ENCODE measurements at regions not wholly inside any gene's neighbourhood (a gene's known extent, or its start where the extent isn't known, plus 50 kb on each side); places are given as distances from the start of the nearest gene placed in this dataset.

DNA sequence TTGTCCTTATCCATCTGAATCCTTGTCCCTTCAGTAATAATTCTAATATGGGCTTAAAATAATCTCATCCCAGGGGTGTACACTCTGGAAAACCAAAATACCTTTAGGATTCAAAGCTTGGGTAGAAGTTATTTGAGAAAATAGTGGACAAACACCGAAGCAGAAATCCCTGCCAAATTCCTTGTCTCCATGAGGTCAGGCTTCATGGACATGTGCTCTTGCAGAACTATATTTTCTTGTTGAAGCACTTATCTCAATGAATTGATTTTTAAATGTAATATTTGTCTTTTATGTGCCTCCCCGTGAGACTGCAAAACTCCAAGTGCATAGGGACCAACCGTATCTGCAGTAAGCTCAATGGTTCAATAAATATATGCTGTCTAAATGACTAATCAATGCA, 1153.3 kb upstream of the AUTS2 start:
- Mint-ChIP-seq H3K4me3 (no peak overlapping the region), H3K4me1 (no peaks in the 10 kb centered on the region), H3K36me3 (peaks cover 4% of the 10 kb centered on the region), H3K9me3 (peaks cover 21 to 24% of the 10 kb centered on the region in 2 donors), H3K27ac (no peak overlapping the region), H3K27me3 (ENCODE audit: low read depth in 2 of 2) (no peaks in the 10 kb centered on the region)
- Histone ChIP-seq H3K27me3 (ENCODE audit: control insufficient read depth, insufficient read depth, low read length) (no peaks in the 10 kb centered on the region), H3K4me3 (ENCODE audit: low read length) (no peak overlapping the region), H3K36me3 (ENCODE audit: control insufficient read depth, insufficient read depth, low read length) (no peaks in the 10 kb centered on the region), H3K4me1 (ENCODE audit: control insufficient read depth, insufficient read depth, low read length) (no peaks in the 10 kb centered on the region), H3K27ac (ENCODE audit: low read length) (no peak overlapping the region), H3K9me3 (ENCODE audit: control insufficient read depth, insufficient read depth, low read length) (peaks cover 3% of the 10 kb centered on the region)
- intact Hi-C loops (cut with micrococcal nuclease), result no loop called here
- no peak for DNase-seq
- no peak for ATAC-seq
- TF ChIP-seq, protein P1, sequence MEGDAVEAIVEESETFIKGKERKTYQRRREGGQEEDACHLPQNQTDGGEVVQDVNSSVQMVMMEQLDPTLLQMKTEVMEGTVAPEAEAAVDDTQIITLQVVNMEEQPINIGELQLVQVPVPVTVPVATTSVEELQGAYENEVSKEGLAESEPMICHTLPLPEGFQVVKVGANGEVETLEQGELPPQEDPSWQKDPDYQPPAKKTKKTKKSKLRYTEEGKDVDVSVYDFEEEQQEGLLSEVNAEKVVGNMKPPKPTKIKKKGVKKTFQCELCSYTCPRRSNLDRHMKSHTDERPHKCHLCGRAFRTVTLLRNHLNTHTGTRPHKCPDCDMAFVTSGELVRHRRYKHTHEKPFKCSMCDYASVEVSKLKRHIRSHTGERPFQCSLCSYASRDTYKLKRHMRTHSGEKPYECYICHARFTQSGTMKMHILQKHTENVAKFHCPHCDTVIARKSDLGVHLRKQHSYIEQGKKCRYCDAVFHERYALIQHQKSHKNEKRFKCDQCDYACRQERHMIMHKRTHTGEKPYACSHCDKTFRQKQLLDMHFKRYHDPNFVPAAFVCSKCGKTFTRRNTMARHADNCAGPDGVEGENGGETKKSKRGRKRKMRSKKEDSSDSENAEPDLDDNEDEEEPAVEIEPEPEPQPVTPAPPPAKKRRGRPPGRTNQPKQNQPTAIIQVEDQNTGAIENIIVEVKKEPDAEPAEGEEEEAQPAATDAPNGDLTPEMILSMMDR (IDR thresholded peaks at IDR 0.05), result no peak
- 92% methylated on average over 3 of the region's 3 CpGs for WGBS (ENCODE audit: insufficient coverage)

DNA sequence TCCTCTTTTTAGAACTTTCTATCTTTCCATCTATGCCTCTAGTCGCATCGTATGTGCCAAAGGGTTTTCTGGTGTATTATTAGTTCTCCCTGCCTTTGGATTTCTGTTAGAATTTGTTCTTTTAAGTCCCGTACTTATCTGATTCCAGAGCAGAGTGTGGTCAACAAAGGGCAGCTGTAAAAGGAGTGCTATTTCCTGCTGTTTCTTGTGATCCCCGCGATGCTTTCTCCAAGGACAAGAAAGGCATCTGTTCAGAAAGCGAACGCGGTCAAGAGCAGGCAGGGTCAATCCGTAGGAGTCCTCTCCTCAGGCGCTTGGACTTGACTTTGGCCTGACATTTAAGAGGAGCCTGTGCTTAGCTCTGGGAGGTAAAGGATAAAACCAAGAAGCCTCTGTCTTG, 1152.1 kb upstream of the AUTS2 start:
- Mint-ChIP-seq H3K9me3 (peaks cover 24% of the 10 kb centered on the region in 2 donors), H3K27me3 (ENCODE audit: low read depth in 2 of 2) (no peaks in the 10 kb centered on the region), H3K4me3 (no peak overlapping the region), H3K27ac (no peak overlapping the region), H3K36me3 (peaks cover 4% of the 10 kb centered on the region), H3K4me1 (no peaks in the 10 kb centered on the region)
- H3K4me3 ChIP-seq (ENCODE audit: low read length), result no peak overlapping the region
- DNase-seq (no peak), ATAC-seq (no peak)
- intact Hi-C loops (cut with micrococcal nuclease), result no loop called here
- TF ChIP-seq, protein P1 (IDR thresholded peaks at IDR 0.05), result no peak
- H3K9me3 ChIP-seq (ENCODE audit: control insufficient read depth, insufficient read depth, low read length), result peaks cover 6% of the 10 kb centered on the region
- WGBS (ENCODE audit: insufficient coverage), result 50% methylated on average over 10 of the region's 10 CpGs
- no peaks in the 10 kb centered on the region for H3K4me1 ChIP-seq (ENCODE audit: control insufficient read depth, insufficient read depth, low read length)
- no peaks in the 10 kb centered on the region for H3K27me3 ChIP-seq (ENCODE audit: control insufficient read depth, insufficient read depth, low read length)
- H3K27ac ChIP-seq (ENCODE audit: low read length), result no peak overlapping the region
- no peaks in the 10 kb centered on the region for H3K36me3 ChIP-seq (ENCODE audit: control insufficient read depth, insufficient read depth, low read length)

DNA sequence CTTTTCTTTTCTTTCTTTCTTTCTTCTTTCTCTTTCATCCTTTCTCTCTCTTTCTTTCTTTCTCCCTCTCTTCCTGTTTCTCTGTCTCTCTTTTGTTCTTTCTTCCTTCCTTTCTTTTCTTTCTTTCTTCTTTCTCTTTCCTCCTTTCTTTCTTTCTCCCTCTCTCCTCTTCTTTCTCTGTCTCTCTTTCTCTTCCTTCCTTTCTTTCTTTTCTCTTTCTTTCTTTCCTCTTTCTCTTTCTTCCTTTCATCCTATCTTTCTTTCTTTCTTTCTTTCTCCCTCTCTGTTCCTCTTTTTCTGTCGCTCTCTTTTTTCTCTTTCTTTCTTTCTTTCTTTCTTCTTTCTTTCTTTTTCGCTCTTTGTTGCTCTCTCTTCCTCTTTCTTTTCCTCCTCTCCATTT, 1149.2 kb upstream of the AUTS2 start:
- Histone ChIP-seq H3K36me3 (ENCODE audit: control insufficient read depth, insufficient read depth, low read length) (no peaks in the 10 kb centered on the region), H3K4me1 (ENCODE audit: control insufficient read depth, insufficient read depth, low read length) (no peaks in the 10 kb centered on the region), H3K4me3 (ENCODE audit: low read length) (no peak overlapping the region), H3K27me3 (ENCODE audit: control insufficient read depth, insufficient read depth, low read length) (no peaks in the 10 kb centered on the region), H3K27ac (ENCODE audit: low read length) (no peak overlapping the region), H3K9me3 (ENCODE audit: control insufficient read depth, insufficient read depth, low read length) (peaks cover 14% of the 10 kb centered on the region)
- TF ChIP-seq, protein P1 (IDR thresholded peaks at IDR 0.05), result no peak
- DNase-seq (no peak), ATAC-seq (no peak)
- WGBS (ENCODE audit: insufficient coverage), result 88% methylated on average over 2 of the region's 2 CpGs
- Mint-ChIP-seq H3K27me3 (ENCODE audit: low read depth in 2 of 2) (no peaks in the 10 kb centered on the region), H3K4me1 (no peaks in the 10 kb centered on the region), H3K9me3 (peaks cover 20 to 21% of the 10 kb centered on the region in 2 donors), H3K4me3 (no peak overlapping the region), H3K27ac (no peak overlapping the region), H3K36me3 (peaks cover 4% of the 10 kb centered on the region)
- intact Hi-C loops (cut with micrococcal nuclease), result no loop called here

DNA sequence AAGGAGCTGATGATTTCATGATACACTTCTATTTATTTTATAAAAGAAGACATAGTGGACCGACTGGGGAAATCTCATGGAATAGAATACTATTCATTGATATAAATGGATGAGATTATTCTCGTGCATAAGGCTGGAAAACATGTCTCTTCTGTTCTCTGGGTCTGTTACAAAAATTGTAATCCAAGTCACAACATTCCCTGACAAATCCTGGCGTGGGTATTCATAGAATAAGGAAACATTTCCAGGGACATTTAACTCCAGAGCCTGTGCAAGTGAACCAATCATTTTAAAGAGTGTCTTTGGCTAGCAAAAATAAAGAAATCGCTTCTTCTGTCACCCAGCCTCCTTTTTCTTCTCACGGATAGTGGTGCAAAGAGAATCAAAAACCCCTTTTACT, 1148.5 kb upstream of the AUTS2 start:
- DNase-seq (no peak), ATAC-seq (no peak)
- intact Hi-C loops (cut with micrococcal nuclease), result no loop called here
- H3K4me1 ChIP-seq (ENCODE audit: control insufficient read depth, insufficient read depth, low read length), result no peaks in the 10 kb centered on the region
- TF ChIP-seq, protein P1 (IDR thresholded peaks at IDR 0.05), result no peak
- no peaks in the 10 kb centered on the region for H3K27me3 Mint-ChIP-seq (ENCODE audit: low read depth in 2 of 2)
- H3K27ac Mint-ChIP-seq, result no peak overlapping the region
- WGBS (ENCODE audit: insufficient coverage), result 73% methylated on average over 4 of the region's 5 CpGs
- no peak overlapping the region for H3K27ac ChIP-seq (ENCODE audit: low read length)
- no peaks in the 10 kb centered on the region for H3K27me3 ChIP-seq (ENCODE audit: control insufficient read depth, insufficient read depth, low read length)
- H3K36me3 Mint-ChIP-seq, result peaks cover 4% of the 10 kb centered on the region
- peaks cover 14% of the 10 kb centered on the region for H3K9me3 ChIP-seq (ENCODE audit: control insufficient read depth, insufficient read depth, low read length)
- H3K4me3 ChIP-seq (ENCODE audit: low read length), result no peak overlapping the region
- no peaks in the 10 kb centered on the region for H3K36me3 ChIP-seq (ENCODE audit: control insufficient read depth, insufficient read depth, low read length)
- H3K4me1 Mint-ChIP-seq, result no peaks in the 10 kb centered on the region
- H3K4me3 Mint-ChIP-seq, result no peak overlapping the region
- H3K9me3 Mint-ChIP-seq, result peaks cover 16% of the 10 kb centered on the region in 2 donors

Measured in natural killer cell (primary cell).